SHP77 (cell line): ENCODE measurements at regions not wholly inside any gene's neighbourhood (a gene's known extent, or its start where the extent isn't known, plus 50 kb on each side); places are given as distances from the start of the nearest gene placed in this dataset.
"Not testable (repeated sequence)": the region's sequence is repeated elsewhere in the genome, so short reads cannot be mapped to it uniquely, and the experiment has no call there.

Source experiments
- DNase-seq, 2 experiments: peaks; one replicate each; lab custom pipeline; 2025; lab: John Stamatoyannopoulos, UW

GRCh38 chr9:90981726-90982125 lies 180.1 kb downstream of the SYK start:
- no peak for DNase-seq

- no peak for DNase-seq
These were observed 181.8 kb downstream of the SYK start for GRCh38 chr9:90983394-90983793.

- DNase-seq = no peak
These were observed 184.0 kb downstream of the SYK start for GRCh38 chr9:90985631-90986030.

GRCh38 chr9:90986161-90986560 lies 184.5 kb downstream of the SYK start:
- no peak for DNase-seq

GRCh38 chr9:90987566-90987965 lies 185.9 kb downstream of the SYK start:
- no peak for DNase-seq

- no peak for DNase-seq
These were observed 186.7 kb downstream of the SYK start for GRCh38 chr9:90988318-90988717.

- DNase-seq = no peak
These were observed 190.3 kb downstream of the SYK start for GRCh38 chr9:90991953-90992352.

- DNase-seq = no peak
These were observed 193.9 kb downstream of the SYK start for GRCh38 chr9:90995516-90995915.

- DNase-seq = no peak
These were observed 194.8 kb downstream of the SYK start for GRCh38 chr9:90996154-90997065.

GRCh38 chr9:90998573-90998972 lies 197.0 kb downstream of the SYK start:
- DNase-seq = peak; percentile 13 to 45

GRCh38 chr9:90999425-91000397 lies 198.1 kb downstream of the SYK start:
- no peak for DNase-seq

GRCh38 chr9:91001146-91001611 lies 199.6 kb downstream of the SYK start:
- DNase-seq = peak; percentile 69 to 73

GRCh38 chr9:91004484-91004883 lies 202.9 kb downstream of the SYK start:
- no peak for DNase-seq

- no peak for DNase-seq
These were observed 203.4 kb downstream of the SYK start for GRCh38 chr9:91004992-91005391.

GRCh38 chr9:91006046-91006445 lies 204.4 kb downstream of the SYK start:
- DNase-seq = no peak

GRCh38 chr9:91008568-91008967 lies 206.9 kb downstream of the SYK start:
- no peak for DNase-seq

GRCh38 chr9:91011891-91012290 lies 210.3 kb downstream of the SYK start:
- DNase-seq = no peak

GRCh38 chr9:91012933-91013841 lies 211.6 kb downstream of the SYK start:
- no peak for DNase-seq

GRCh38 chr9:91017245-91017644 lies 215.6 kb downstream of the SYK start:
- DNase-seq = no peak

GRCh38 chr9:91019871-91020270 lies 218.3 kb downstream of the SYK start:
- not testable (repeated sequence) for DNase-seq

- not testable (repeated sequence) for DNase-seq
These were observed 220.0 kb downstream of the SYK start for GRCh38 chr9:91021656-91022055.
